Astrocyte (in vitro differentiated cells and primary cell): ENCODE measurements at regions not wholly inside any gene's neighbourhood (a gene's known extent, or its start where the extent isn't known, plus 50 kb on each side); places are given as distances from the start of the nearest gene placed in this dataset.

Experiments used
- DNase-seq: peaks from one replicate; pipeline ENCODE4 v3.0.0-alpha.2; 2010; ENCODE audit warnings: low read depth
- FAIRE-seq: peaks from 2 replicates; lab custom pipeline; 2011; peaks lifted over from hg19 to GRCh38; lab: Jason Lieb, UNC
- H2AFZ ChIP-seq: 2 replicates; pipeline ENCODE4 v1.6.0; 2012; ENCODE audit warnings: low read depth, low read length, inconsistent platforms
- H3K27ac ChIP-seq: 2 replicates; pipeline ENCODE4 v1.5.1; 2011; ENCODE audit warnings: low read depth, low read length, inconsistent platforms
- H3K27me3 ChIP-seq: 2 replicates; pipeline ENCODE4 v1.6.0; 2011; ENCODE audit warnings: low read length, inconsistent platforms; ENCODE audit not compliant: insufficient read depth
- H3K36me3 ChIP-seq: 2 replicates; pipeline ENCODE4 v1.5.1; 2011; ENCODE audit warnings: low read length, inconsistent platforms; ENCODE audit not compliant: insufficient read depth
- H3K4me1 ChIP-seq: 2 replicates; pipeline ENCODE4 v1.5.1; 2011; ENCODE audit warnings: low read length, inconsistent platforms; ENCODE audit not compliant: insufficient read depth
- H3K4me2 ChIP-seq: 2 replicates; pipeline ENCODE4 v1.6.0; 2012; ENCODE audit warnings: low read length, inconsistent platforms
- H3K4me3 ChIP-seq: 2 replicates; pipeline ENCODE4 v1.5.1; 2011; ENCODE audit warnings: low read depth, mild to moderate bottlenecking, low read length, inconsistent platforms; ENCODE audit not compliant: insufficient read depth
- H3K79me2 ChIP-seq: 2 replicates; pipeline ENCODE4 v1.6.0; 2012; ENCODE audit warnings: mild to moderate bottlenecking, low read length, inconsistent platforms; ENCODE audit not compliant: insufficient read depth
- H3K9ac ChIP-seq: 2 replicates; pipeline ENCODE4 v1.6.0; 2012; ENCODE audit warnings: mild to moderate bottlenecking, low read length, inconsistent platforms
- H3K9me3 ChIP-seq: 2 replicates; pipeline ENCODE4 v1.5.1; 2012; ENCODE audit warnings: low read depth, mild to moderate bottlenecking, low read length, inconsistent platforms; ENCODE audit not compliant: insufficient read depth
- H4K20me1 ChIP-seq: 2 replicates; pipeline ENCODE4 v1.6.0; 2012; ENCODE audit warnings: low read length, inconsistent platforms; ENCODE audit not compliant: insufficient read depth
- H3K27ac Mint-ChIP-seq: one replicate; pipeline ENCODE4 v1.8.0; 2021; ENCODE audit warnings: mild to moderate bottlenecking, mixed read lengths; ENCODE audit not compliant: unreplicated experiment
- H3K27me3 Mint-ChIP-seq: one replicate; pipeline ENCODE4 v1.8.0; 2021; ENCODE audit warnings: low read depth, mixed read lengths; ENCODE audit not compliant: unreplicated experiment
- H3K36me3 Mint-ChIP-seq: one replicate; pipeline ENCODE4 v1.8.0; 2021; ENCODE audit warnings: low read depth, mixed read lengths; ENCODE audit not compliant: unreplicated experiment
- H3K4me1 Mint-ChIP-seq: one replicate; pipeline ENCODE4 v1.8.0; 2021; ENCODE audit warnings: low read depth, mixed read lengths; ENCODE audit not compliant: unreplicated experiment
- H3K4me3 Mint-ChIP-seq: one replicate; pipeline ENCODE4 v1.8.0; 2021; ENCODE audit warnings: mild to moderate bottlenecking, moderate library complexity, mixed read lengths; ENCODE audit not compliant: unreplicated experiment
- H3K9me3 Mint-ChIP-seq: one replicate; pipeline ENCODE4 v1.8.0; 2021; ENCODE audit warnings: mild to moderate bottlenecking, mixed read lengths; ENCODE audit not compliant: unreplicated experiment
- CTCF ChIP-seq: IDR thresholded peaks from 2 replicates; pipeline ENCODE4 v1.5.1; 2011; ENCODE audit warnings: low read depth, mild to moderate bottlenecking, inconsistent platforms, low read length, moderate library complexity; ENCODE audit not compliant: insufficient read depth
- EZH2 ChIP-seq: IDR thresholded peaks from 2 replicates; pipeline ENCODE4 v1.6.1; 2012; ENCODE audit warnings: mild to moderate bottlenecking, low read length, inconsistent platforms; ENCODE audit not compliant: insufficient read depth

GRCh38 chrX:51975360-51975759, 81.9 kb downstream of the MAGED1 start:
- Mint-ChIP-seq H3K4me3 (no peak overlapping the region), H3K27ac (no peak overlapping the region), H3K9me3 (peaks cover 2% of the 10 kb centered on the region), H3K4me1 (no peaks in the 10 kb centered on the region), H3K27me3 (no peaks in the 10 kb centered on the region), H3K36me3 (no peaks in the 10 kb centered on the region)
- Histone ChIP-seq H2AFZ (no peak overlapping the region), H4K20me1 (no peaks in the 10 kb centered on the region), H3K27me3 (no peaks in the 10 kb centered on the region), H3K4me2 (no peak overlapping the region), H3K4me3 (no peak overlapping the region), H3K9me3 (no peaks in the 10 kb centered on the region), H3K27ac (no peak overlapping the region), H3K4me1 (no peaks in the 10 kb centered on the region), H3K9ac (no peak overlapping the region), H3K79me2 (no peaks in the 10 kb centered on the region), H3K36me3 (no peaks in the 10 kb centered on the region)
- TF ChIP-seq CTCF (no peak), EZH2 (no peak)
- DNase-seq (no peak), FAIRE-seq (no peak)

GRCh38 chrX:51975811-51976210, 82.4 kb downstream of the MAGED1 start:
- no peak overlapping the region for H3K4me3 Mint-ChIP-seq
- FAIRE-seq: no peak
- H3K9me3 Mint-ChIP-seq: peaks cover 2% of the 10 kb centered on the region

More at GRCh38 chrX:51975811-51976210, 82.4 kb downstream of the MAGED1 start:
- Histone ChIP-seq H2AFZ (no peak overlapping the region), H3K9ac (no peak overlapping the region), H3K4me3 (no peak overlapping the region), H4K20me1 (no peaks in the 10 kb centered on the region), H3K79me2 (no peaks in the 10 kb centered on the region), H3K27me3 (no peaks in the 10 kb centered on the region), H3K4me1 (no peaks in the 10 kb centered on the region), H3K9me3 (no peaks in the 10 kb centered on the region), H3K27ac (no peak overlapping the region), H3K4me2 (no peak overlapping the region), H3K36me3 (no peaks in the 10 kb centered on the region)
- Mint-ChIP-seq H3K27ac (no peak overlapping the region), H3K36me3 (no peaks in the 10 kb centered on the region), H3K27me3 (no peaks in the 10 kb centered on the region), H3K4me1 (no peaks in the 10 kb centered on the region)
- TF ChIP-seq CTCF: no peak
- DNase-seq: no peak
